Activated CD4-positive, alpha-beta T cell treated with anti-CD3 and anti-CD28 coated beads for 24 hours (primary cell): ENCODE measurements at regions not wholly inside any gene's neighbourhood (a gene's known extent, or its start where the extent isn't known, plus 50 kb on each side); places are given as distances from the start of the nearest gene placed in this dataset.

Experiments used
- DNase-seq, 2 donors: peaks; one replicate each; pipeline ENCODE4 v3.0.0-alpha.2; 2020; ENCODE audit warnings: low read depth in 2 of 2

DNA sequence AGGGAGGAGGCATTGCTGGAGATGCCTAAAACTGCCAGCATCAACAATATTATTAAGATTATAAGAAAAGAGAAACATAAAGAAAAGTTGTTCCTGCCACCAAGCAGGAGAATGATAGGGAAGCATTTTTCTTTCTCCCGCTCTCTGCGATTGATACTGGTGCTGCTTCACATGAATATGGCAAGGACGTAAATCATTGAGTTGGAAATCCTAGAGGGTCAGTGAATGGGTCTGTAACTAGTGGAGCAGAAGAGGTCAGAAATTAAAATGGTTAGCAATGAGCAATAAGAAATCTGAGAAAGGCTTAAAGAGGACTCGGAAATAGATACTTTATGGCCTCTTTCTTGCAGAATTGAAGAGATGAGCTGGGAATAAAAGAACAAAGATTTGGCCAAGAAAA lies 631.7 kb downstream of the BCL11A start:
- no peak for DNase-seq

- no peak for DNase-seq
These were observed 632.5 kb downstream of the BCL11A start for GRCh38 chr2:59920961-59921360.

GRCh38 chr2:59920307-59920706 lies 633.1 kb downstream of the BCL11A start:
- DNase-seq = no peak

DNA sequence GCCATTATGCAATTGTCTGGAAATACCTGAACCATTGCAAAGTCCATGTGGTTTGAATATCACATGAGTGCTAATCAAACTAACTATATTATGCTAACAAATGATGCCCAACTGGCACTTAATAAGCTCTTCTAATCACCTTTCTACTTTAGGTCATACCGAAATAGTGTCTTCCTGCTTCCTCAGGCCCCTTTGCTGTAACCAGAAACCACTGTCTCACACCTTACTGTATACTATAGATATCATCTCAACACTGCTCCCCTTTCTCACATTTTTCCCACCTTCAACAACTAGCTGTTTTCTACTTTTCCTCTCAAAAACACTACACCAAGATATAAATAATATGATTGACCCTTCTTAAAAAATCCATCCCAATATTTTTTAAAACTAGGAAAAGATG lies 633.9 kb downstream of the BCL11A start:
- no peak for DNase-seq

GRCh38 chr2:59912042-59912441 lies 641.4 kb downstream of the BCL11A start:
- DNase-seq = no peak

DNA sequence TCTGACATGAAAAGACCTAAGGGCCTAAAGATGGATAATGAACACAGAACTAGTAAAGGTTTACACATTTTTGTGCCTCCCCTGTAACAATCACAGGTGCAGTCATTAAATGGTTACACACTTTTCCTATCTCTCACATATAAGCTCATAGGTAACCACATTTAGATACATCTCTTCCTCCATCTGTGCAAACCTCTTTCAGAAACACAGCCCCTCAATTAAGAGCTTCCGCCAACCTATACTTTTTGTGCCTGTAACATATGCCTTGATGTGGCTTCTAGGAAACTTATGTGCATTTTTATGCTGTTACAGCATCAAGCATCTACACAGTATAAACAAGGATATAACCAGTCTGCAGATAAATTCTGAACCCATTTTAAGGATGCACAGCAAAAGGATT lies 643.3 kb downstream of the BCL11A start:
- no peak for DNase-seq

DNA sequence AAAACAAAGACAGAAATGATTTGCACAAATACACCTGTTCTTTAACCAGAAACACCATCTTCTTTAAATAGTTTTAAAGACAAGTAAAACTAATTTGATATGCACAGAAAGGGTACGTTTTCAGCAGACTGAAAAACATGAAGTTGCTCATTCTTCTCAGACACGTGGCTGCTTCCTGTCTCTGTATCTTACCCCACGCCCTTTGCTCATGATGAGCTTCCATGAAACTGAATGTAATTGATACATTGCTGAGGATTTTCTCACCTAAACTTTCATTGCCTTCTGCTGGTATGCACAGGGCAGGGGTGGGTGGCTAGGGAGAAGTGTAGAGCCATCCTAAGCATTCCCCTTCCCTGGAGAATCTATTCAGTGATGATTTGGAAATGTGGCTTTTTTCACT lies 644.3 kb downstream of the BCL11A start:
- no peak for DNase-seq

DNA sequence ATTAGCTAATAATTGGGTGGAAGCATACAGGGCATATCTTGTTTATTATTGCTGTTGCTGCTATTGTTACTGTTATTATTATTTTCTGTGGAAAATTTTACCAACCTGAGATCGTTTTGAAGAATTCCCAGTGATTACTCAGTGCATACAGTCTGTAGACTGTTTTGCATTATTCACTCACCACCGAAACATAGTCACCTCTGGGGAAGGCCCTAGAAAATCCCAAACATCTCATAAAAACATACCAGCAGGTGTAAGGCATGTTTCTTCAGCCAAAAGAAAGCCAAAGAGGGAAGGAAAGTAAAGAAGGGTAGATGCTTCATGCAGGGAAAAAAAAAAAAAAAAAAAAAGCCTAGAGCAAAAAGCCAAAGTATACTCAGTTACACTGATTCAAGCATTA lies 647.7 kb downstream of the BCL11A start:
- DNase-seq = no peak

GRCh38 chr2:59903994-59904544 lies 649.4 kb downstream of the BCL11A start:
- DNase-seq = no peak

DNA sequence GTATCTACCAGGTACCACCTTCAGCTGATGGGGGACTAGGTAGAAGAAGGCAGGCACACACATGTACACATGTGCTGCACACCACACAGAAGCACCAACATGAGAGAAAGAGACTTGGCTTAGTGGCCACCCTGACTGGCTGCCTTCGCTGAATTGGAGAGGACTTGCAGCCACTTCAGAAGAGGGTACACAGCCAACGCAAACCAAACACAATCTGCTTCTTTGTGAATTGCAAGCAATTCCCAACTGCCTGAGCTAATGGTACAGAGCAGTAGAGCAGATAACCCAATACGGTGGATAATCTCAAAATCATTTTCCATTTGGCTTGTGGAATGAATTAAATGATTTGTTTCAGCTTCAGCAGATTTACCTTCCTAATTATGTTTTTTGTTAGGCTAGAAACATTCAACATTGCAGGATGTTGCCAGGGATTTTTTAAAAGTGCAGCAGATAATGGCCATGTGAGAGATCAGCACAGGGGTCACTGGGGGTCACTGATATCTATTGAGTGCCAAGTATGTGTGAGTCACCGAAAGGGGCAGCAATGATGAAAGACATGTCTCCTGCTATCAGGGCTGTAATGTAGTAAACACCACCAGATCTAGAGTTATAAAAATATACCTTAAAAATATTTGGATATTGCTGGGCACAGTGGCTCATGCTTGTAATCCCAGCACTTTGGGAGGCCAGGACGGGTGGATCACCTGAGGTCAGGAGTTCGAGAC lies 652.6 kb downstream of the BCL11A start:
- DNase-seq = no peak

DNA sequence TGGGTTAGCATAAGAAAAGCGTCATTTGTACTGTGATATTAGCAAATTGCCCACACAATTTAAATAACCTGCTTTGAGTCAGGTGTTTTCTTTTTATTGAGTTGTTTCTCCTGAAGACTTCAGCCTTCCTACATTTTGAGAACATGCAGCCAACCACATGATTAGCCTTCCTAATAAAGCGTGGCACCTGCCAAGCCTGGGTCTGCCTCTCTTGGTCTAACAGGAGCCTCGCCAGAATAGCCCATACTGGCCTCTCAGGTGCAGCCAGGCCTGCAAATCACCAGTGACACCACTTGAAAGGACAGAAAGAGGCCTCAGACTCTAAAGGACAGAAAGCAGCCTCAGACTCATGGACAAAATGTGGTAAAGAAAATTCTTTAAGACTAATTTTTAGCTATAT lies 653.8 kb downstream of the BCL11A start:
- DNase-seq = no peak

- DNase-seq = no peak
These were observed 656.8 kb downstream of the BCL11A start for GRCh38 chr2:59896499-59897245.

GRCh38 chr2:59893612-59894011 lies 659.8 kb downstream of the BCL11A start:
- DNase-seq = no peak

- no peak for DNase-seq
These were observed 661.1 kb downstream of the BCL11A start for GRCh38 chr2:59892398-59892797.

- DNase-seq = no peak
These were observed 664.1 kb downstream of the BCL11A start for GRCh38 chr2:59889305-59889704.

GRCh38 chr2:59888706-59889105 lies 664.7 kb downstream of the BCL11A start:
- DNase-seq = no peak

DNA sequence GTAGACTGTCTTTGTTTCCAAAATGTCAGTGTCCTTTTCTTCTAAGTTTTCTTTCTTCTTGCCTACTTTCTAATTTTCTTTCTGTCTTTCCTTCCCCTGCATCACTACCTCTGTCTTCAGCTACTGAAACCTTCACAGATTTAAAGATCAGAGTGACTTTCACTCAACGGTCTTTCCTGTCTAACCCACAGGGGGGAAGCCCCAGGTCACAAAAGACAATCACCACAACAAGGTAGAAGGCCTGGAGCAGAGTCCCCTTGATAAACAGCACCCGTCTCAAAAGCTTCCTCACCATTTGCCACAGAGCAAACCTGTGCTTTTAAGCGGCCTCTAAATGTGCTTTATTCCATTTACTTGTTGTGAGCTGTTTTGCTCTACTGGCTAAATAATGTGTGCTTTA lies 665.4 kb downstream of the BCL11A start:
- peak in 1 of 2 donors; percentile 5 for DNase-seq

GRCh38 chr2:59887366-59887765 lies 666.1 kb downstream of the BCL11A start:
- no peak for DNase-seq

DNA sequence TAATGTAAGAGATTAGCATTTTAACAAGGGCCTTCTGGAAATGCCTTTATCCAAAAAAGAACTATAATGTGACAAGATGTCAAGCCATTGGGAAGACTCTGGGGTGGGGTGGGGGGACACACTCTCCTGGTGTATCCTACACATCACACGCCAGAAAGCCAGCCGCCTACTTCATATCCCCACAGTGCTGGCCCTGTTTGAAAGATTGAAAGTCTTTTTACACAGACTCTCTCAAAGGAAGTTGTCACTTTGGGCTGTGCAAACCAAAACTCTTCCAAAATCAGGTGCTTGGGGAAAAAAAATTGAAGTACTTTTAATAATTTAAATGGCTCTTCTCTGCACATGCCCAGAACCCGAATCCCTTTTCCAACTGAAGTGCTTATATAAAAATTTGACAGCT lies 666.7 kb downstream of the BCL11A start:
- no peak for DNase-seq

DNA sequence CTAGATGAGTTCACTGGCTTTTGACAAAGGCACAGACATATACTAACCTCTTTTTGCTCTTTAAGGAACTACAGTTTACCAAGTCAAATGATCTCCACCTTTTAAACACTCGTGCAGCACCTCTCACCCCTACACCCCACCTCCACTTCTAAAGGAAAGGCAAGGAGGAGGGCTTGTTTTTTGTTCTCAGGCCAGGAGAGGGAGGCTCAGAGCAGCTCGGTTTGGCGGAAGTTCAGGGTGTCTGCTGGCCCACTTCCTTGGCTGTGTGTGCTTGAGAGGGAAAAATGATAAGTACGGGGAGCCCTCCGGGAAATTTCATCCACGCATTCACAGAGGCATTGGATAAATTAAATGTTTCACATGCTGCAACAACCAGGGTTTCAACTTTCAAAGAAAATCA lies 667.9 kb downstream of the BCL11A start:
- DNase-seq = no peak

- no peak for DNase-seq
These were observed 669.3 kb downstream of the BCL11A start for GRCh38 chr2:59884166-59884565.

GRCh38 chr2:59882822-59883221 lies 670.6 kb downstream of the BCL11A start:
- DNase-seq = no peak

DNA sequence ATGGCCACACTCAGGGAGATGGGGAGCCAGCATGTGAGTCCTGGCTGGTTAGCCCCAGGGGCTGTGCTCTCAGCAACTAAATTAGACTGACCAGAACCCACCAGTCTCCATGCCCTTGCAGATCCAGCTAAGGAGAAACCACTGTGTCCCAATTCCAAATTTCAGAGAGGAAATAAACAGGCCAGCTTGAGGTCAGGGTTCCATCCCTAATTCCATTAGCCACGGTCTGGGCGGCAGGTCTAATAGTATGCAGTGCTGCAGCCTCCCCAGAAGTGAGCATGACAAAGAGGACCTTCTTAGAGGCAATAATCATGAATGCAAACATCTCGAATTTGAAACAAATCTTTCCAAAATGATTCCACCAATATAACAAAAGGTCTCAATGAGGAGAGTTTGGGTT lies 671.2 kb downstream of the BCL11A start:
- no peak for DNase-seq
